Small intestine (tissue), 7 donors: ENCODE measurements at regions not wholly inside any gene's neighbourhood (a gene's known extent, or its start where the extent isn't known, plus 50 kb on each side); places are given as distances from the start of the nearest gene placed in this dataset.

Source experiments
- DNase-seq, 2 donors: peaks; one replicate each; pipeline versions ENCODE4 v3.0.0 to v3.0.0-alpha.2; 2013
- FAIRE-seq: peaks from 2 replicates; lab custom pipeline; 2012; peaks lifted over from hg19 to GRCh38; lab: Jason Lieb, UNC
- H3K27ac ChIP-seq, 3 donors: one replicate each; pipeline ENCODE4 v1.5.1; 2013; ENCODE audit warnings: low read length in 2 of 3, mild to moderate bottlenecking in 2 of 3, control low read depth in 1 of 3, inconsistent platforms in 1 of 3, low read depth in 1 of 3, moderate library complexity in 1 of 3
- H3K27me3 ChIP-seq, 3 donors: one replicate each; pipeline ENCODE4 v1.6.1; 2013; ENCODE audit warnings: low read length in 3 of 3, inconsistent platforms in 1 of 3; ENCODE audit not compliant: control insufficient read depth in 3 of 3, insufficient read depth in 3 of 3
- H3K36me3 ChIP-seq, 3 donors: one replicate each; pipeline ENCODE4 v1.6.1; 2013; ENCODE audit warnings: low read length in 3 of 3, inconsistent platforms in 1 of 3, low read depth in 1 of 3, mild to moderate bottlenecking in 1 of 3, moderate library complexity in 1 of 3; ENCODE audit not compliant: control insufficient read depth in 3 of 3, insufficient read depth in 2 of 3
- H3K4me1 ChIP-seq, 3 donors: one replicate each; pipeline ENCODE4 v1.6.1; 2013; ENCODE audit warnings: low read length in 2 of 3, inconsistent platforms in 1 of 3, low read depth in 1 of 3, mild to moderate bottlenecking in 1 of 3, moderate library complexity in 1 of 3; ENCODE audit not compliant: control insufficient read depth in 3 of 3, insufficient read depth in 2 of 3
- H3K4me3 ChIP-seq, 3 donors: one replicate each; pipeline ENCODE4 v1.5.1; 2013; ENCODE audit warnings: low read length in 3 of 3, control low read depth in 1 of 3, inconsistent platforms in 1 of 3, low read depth in 1 of 3, mild to moderate bottlenecking in 1 of 3, moderate library complexity in 1 of 3
- H3K9me3 ChIP-seq, 2 donors: one replicate each; pipeline ENCODE4 v1.6.1; 2013; ENCODE audit warnings: low read depth in 1 of 2, low read length in 1 of 2; ENCODE audit not compliant: control insufficient read depth in 2 of 2, insufficient read depth in 1 of 2
- WGBS, 3 donors: extraction: QIAGEN DNeasy Blood & Tissue Kit; methylation state at CpG; one replicate each; pipeline ENCODE4 v1.1.7; 2013; 5-methylcytosine and 5-hydroxymethylcytosine counted together
- donor health status: healthy with polysubstance abuse.
- donor health status: control.
- donor health status: control.
- donor health status: Bipolar disorder and iron deficiency.
- donor health status: healthy.

DNA sequence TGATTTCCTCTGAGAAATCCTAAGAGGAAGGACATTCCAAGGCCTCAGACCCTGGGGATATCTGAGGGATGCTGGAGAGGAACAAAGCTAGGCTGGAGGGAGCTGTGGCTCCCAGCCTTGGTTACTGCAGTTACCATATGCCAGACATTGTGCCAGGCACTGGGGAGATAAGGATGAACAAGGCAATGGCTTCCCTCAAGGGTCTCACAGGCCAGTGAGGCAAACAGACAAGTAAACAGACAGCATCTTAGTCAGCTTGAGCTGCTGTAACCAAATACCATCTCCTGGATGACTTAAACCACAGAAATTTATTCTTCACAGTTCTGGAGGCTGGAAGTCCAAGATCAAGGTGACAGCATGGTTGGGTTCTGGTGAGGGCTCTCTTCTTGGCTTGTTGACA is 91.8 kb downstream of the SKA1 start:
- no peaks in the 10 kb centered on the region for H3K27me3 ChIP-seq
- no peak overlapping the region for H3K4me3 ChIP-seq
- H3K9me3 ChIP-seq, result no peaks in the 10 kb centered on the region
- no peaks in the 10 kb centered on the region for H3K4me1 ChIP-seq
- DNase-seq (no peak), FAIRE-seq (no peak)
- H3K27ac ChIP-seq, result no peak overlapping the region
- no peaks in the 10 kb centered on the region for H3K36me3 ChIP-seq

DNA sequence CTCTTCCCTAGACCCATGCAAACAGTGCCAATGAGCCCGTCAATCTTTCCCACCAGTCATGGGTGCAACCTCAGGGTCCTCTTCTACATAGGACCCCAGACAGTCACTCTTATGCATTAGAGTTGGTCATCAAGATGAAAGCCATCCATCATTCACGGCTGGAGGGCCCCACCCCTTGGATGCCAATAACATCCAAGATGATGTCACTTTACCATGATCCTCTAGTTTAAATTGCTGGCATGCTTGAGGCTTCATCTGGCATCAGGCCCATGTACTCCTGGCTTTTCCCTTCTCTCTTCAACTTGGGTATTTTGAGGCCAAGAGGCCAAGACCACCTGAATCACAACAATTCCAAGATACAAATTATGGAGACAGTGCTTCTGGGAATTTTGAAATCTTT is 91.1 kb upstream of the MAPK4 start:
- Histone ChIP-seq H3K27me3 (no peaks in the 10 kb centered on the region), H3K27ac (no peak overlapping the region), H3K36me3 (no peaks in the 10 kb centered on the region), H3K4me1 (no peaks in the 10 kb centered on the region), H3K4me3 (no peak overlapping the region), H3K9me3 (no peaks in the 10 kb centered on the region)
- FAIRE-seq (no peak), DNase-seq (no peak)
- WGBS, 3 donors, result 47 to 71% (median 57%) methylated on average over 2 of the region's 2 CpGs

DNA sequence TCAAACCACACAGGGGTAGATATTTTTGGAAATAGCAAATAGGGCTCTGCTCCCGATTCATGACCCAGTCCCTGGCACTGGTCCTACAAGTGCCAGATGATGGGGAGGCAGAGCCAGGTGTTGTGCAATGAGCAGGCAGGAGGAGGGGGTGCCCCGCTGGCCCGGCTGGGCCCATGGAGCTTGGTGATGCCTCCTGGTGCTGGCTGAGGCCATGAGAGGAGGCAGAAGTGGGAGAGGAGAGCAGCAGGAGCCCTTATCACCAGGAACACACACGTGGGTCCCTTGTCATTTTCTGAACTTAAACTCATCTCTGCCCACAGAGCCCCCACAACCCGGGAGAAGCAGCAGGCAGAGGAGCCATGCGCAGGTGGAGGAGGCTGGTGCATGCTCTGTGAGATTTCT is 90.5 kb upstream of the MAPK4 start:
- 74 to 79% (median 75%) methylated on average over 6 of the region's 6 CpGs for WGBS, 3 donors
- H3K4me1 ChIP-seq, result no peaks in the 10 kb centered on the region
- no peak overlapping the region for H3K4me3 ChIP-seq
- H3K36me3 ChIP-seq, result no peaks in the 10 kb centered on the region
- no peak overlapping the region for H3K27ac ChIP-seq
- DNase-seq (no peak), FAIRE-seq (no peak)
- H3K9me3 ChIP-seq, result no peaks in the 10 kb centered on the region
- no peaks in the 10 kb centered on the region for H3K27me3 ChIP-seq

DNA sequence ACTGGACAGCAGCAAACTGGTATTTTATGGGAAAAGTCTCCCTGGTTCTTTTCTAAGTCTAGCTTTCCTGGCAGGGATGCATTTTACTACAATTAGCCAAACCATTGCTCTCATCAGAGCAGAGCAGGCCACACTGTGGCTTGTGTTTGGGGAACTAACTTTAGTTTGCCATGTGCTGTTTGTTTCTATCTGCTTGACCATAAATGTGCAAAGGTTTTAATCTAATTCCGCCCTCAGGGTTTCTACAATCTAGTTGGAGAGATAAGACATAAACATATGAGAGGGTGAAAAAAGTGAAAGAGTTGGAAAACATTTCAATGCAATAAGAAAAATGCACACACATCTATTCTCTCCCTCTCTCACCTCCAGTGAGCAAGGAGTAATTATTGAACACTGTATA is 86.9 kb upstream of the MAPK4 start:
- 36 to 65% (median 42%) methylated on average over 1 of the region's 1 CpG for WGBS, 3 donors
- no peak overlapping the region for H3K4me3 ChIP-seq
- H3K4me1 ChIP-seq, result no peaks in the 10 kb centered on the region
- FAIRE-seq, result no peak
- H3K27me3 ChIP-seq, result no peaks in the 10 kb centered on the region
- no peak overlapping the region for H3K27ac ChIP-seq
- no peak for DNase-seq
- no peaks in the 10 kb centered on the region for H3K9me3 ChIP-seq
- H3K36me3 ChIP-seq, result no peaks in the 10 kb centered on the region

DNA sequence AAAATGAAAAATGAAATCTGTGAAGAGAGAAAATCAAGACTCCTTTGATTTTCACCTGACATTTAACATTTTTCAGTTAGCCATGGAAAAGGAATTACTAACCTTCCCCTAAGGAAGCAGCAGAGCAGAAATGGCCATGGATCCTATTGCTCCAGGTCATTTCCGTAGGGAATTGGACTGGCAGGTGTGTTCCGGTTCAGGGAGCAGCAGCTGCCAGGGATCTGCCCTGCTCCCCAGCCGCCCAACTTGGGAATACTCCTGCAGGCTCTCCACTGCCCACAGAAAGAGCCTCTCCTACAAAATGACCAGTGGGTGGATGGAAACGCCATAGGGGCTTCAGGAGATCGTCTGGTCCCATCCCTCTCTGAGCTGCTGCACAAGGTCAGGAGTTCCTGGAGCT is 86.0 kb upstream of the MAPK4 start:
- Histone ChIP-seq H3K9me3 (no peaks in the 10 kb centered on the region), H3K4me1 (no peaks in the 10 kb centered on the region), H3K4me3 (no peak overlapping the region), H3K36me3 (no peaks in the 10 kb centered on the region), H3K27me3 (no peaks in the 10 kb centered on the region), H3K27ac (no peak overlapping the region)
- DNase-seq, result no peak
- no peak for FAIRE-seq
- WGBS, 3 donors, result 40 to 72% (median 49%) methylated on average over 5 of the region's 5 CpGs

DNA sequence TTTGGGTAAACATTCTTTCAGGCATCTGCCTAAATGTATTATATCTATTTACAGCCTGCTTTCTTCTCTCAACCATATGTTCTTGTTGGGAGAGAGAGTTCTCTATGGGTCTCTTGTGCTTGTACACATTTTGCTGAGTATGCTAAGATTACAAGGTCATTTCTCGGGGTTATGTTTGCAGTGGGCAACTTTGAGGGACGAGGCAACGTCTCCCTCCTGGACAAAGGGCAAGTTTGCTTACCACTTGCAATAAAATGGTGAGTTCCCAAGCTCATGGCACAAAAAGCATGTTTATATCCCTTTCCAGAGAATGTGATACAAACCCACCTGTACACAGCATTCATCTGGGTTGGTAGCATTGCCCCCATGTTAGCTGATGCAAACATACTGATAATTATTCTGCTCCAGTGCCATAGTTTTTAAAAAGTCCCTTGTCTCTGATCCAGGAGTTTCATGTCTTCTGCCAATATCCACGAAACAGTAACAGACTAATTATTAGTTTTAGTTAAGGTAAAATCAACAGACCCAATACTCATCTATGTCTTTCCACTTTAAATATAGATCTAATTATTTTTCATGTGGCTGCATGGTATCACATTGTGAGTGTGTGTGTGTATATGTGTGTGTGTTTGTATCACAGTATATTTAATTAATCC is 84.2 kb upstream of the MAPK4 start:
- Histone ChIP-seq H3K4me3 (no peak overlapping the region), H3K9me3 (no peaks in the 10 kb centered on the region), H3K36me3 (no peaks in the 10 kb centered on the region), H3K27me3 (no peaks in the 10 kb centered on the region), H3K27ac (no peak overlapping the region), H3K4me1 (no peaks in the 10 kb centered on the region)
- no peak for FAIRE-seq
- DNase-seq, result peak in 1 of 2 donors; percentile 5
- WGBS, 3 donors, result 13 to 48% (median 23%) methylated on average over 4 of the region's 4 CpGs

DNA sequence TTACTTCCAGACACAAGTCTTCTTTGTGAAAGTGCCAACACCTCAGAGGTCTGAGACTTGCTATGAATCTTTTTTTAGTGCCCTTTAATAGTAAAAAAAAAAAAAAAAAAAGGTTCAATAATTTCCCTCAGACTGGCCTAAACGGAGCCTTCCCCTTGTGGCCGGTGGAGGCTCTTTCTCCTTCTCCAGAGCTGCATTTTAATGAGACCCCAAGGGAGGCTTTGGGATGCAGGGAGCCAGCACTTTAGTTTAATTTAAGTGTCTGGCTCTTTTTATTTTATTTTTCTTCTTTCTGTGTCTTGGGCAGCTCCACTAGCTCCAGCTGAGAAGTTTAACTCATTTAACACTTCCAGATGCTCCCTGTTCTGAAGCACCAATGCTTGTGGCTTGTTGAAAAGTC is 67.8 kb upstream of the MAPK4 start:
- Histone ChIP-seq H3K36me3 (no peaks in the 10 kb centered on the region), H3K9me3 (peaks cover 0 to 13% of the 10 kb centered on the region in 2 donors), H3K27ac (no peak overlapping the region), H3K4me3 (no peak overlapping the region), H3K4me1 (no peaks in the 10 kb centered on the region), H3K27me3 (no peaks in the 10 kb centered on the region)
- 42 to 80% (median 76%) methylated on average over 2 of the region's 2 CpGs for WGBS, 3 donors
- FAIRE-seq (no peak), DNase-seq (no peak)

DNA sequence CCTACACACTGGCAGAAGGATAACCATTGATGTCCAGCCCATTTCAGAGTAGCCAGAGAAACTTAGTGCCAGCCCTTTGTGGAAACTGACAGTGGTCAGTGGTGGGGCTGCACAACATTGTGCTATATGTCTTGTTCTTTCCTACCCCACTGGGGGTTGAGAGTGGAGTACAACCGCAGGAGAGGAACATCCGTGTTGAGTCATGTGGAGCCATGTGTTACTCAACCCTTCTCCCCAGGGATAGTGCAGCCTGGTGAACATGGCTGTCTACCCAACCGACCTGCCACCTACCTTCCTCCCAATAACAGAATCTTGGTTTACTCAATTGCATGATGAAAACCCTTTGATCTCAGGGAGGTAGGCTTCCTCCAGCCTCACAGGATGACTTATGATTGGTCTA is 65.3 kb upstream of the MAPK4 start:
- Histone ChIP-seq H3K9me3 (peaks cover 0 to 13% of the 10 kb centered on the region in 2 donors), H3K4me3 (no peak overlapping the region), H3K27me3 (no peaks in the 10 kb centered on the region), H3K27ac (no peak overlapping the region), H3K4me1 (no peaks in the 10 kb centered on the region), H3K36me3 (no peaks in the 10 kb centered on the region)
- no peak for DNase-seq
- FAIRE-seq, result no peak
- 87 to 90% (median 89%) methylated on average over 3 of the region's 3 CpGs for WGBS, 3 donors

DNA sequence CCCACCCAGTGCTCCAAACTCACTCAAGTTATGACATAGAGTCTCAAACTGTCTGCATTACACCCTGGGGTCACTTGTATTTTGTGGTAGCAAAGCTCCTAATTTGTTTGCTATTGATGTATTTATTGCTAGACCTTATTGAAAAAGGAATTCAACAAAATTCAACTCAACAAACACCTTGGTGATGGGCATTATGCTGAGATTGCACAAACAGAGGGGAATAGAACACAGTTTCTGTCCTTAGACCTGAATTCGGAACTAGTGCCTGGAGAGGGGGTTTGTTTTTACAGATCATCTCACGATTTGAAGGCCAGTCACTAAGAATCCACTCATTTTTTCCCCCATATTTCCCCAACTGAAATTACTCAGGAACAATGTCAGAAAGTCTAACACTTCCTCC is 53.5 kb upstream of the MAPK4 start:
- Histone ChIP-seq H3K4me3 (no peak overlapping the region), H3K27me3 (no peaks in the 10 kb centered on the region), H3K9me3 (no peaks in the 10 kb centered on the region), H3K36me3 (no peaks in the 10 kb centered on the region), H3K4me1 (no peaks in the 10 kb centered on the region), H3K27ac (no peak overlapping the region)
- 67 to 86% (median 75%) methylated on average over 2 of the region's 2 CpGs for WGBS, 3 donors
- FAIRE-seq (no peak), DNase-seq (no peak)
